GM18511 (cell line): ENCODE measurements at regions not wholly inside any gene's neighbourhood (a gene's known extent, or its start where the extent isn't known, plus 50 kb on each side); places are given as distances from the start of the nearest gene placed in this dataset.
"Not testable (repeated sequence)": the region's sequence is repeated elsewhere in the genome, so short reads cannot be mapped to it uniquely, and the experiment has no call there.

Experiments
- ATAC-seq: cut with Tn5 transposase; IDR thresholded peaks from one replicate; pipeline ENCODE4 v1.9.1; 2021; ENCODE audit warnings: mild to moderate bottlenecking, moderate library complexity; ENCODE audit not compliant: unreplicated experiment

DNA sequence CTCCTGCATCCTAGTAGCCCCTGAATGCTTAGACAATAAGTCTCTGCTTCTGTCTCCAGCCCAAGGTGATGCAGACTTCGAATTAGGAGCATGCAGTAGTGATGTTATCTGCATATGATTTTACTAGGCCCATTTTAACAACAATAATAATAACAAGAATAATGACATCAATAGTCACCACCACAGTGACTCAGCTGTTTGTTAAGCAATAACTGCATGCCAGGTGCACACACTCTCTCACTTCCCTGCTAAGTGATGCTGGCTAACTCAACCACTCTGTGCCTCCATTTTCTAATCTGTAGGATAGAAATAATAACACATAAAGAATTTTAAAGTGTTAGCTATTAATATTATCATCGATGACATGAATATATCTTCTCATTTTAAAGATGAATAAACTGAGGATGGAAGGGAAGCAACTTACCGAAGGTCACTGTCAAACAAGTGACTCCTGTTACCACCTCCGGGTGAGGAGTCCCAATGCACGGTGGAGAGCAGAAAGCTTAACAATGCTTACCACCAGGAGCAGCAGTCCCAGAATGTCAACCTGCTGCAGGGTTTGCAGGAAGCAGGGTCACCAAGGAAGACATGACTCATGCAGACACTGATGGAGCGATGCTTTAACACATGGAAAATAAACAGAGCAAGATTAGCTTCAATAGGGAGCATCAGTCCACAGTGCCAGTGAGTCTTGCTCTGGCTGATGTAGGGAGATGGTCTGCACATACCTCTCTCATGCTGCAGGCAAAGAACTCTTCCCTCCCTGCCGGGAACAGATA is 290.2 kb downstream of the SPATA17 start:
- no peak for ATAC-seq

DNA sequence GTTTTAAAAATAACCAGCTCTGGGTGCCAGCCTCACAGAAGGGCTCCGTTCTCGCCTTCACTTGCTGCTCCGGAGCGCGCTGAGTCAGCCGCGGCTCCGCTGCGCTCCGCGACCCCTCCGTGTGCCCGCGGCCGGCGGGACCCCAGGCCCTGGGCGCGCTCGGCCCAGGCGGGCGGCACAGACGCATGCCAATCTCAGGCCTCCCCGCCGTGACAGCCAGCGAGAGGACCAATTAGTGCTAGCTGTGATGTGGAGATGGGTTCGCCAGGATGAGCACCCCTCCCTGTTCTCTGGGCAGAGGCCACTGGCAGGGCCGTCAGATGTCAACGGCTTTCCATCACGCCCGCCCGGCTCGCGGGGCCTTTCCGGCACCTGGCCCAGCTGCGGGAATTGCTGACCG is 293.8 kb downstream of the SPATA17 start:
- ATAC-seq, result no peak

DNA sequence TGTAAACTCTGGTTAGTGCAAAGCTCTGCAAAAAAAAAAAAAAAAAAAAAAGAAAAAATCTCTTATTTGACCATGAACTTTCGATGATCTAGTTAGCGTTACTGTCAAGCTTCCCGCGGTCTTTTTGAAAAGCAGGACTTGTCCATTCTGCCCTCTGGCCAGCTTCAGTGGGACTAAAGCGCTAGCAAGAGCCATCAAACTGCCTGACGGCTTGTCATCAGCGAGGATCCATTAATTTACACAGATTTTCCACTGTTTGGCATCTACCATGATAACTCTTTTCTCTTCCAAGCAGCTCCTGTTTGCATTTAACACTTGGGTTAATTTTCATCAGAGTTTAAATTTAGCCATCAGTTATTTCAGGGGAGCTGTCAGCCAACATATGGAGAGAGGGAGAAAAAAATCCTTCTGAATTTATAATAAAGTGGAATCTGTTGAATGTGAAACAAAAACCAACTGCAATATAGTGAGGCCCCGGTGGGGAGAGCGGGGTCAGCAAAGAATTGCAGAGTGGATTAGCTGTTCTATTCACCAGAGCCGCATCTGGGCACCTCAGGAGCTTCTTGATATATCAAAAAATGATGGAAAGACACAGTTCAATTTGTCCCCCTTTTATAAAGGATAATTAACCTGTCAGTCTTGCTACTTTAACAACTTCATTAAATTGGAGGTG is 298.2 kb downstream of the SPATA17 start:
- no peak for ATAC-seq

DNA sequence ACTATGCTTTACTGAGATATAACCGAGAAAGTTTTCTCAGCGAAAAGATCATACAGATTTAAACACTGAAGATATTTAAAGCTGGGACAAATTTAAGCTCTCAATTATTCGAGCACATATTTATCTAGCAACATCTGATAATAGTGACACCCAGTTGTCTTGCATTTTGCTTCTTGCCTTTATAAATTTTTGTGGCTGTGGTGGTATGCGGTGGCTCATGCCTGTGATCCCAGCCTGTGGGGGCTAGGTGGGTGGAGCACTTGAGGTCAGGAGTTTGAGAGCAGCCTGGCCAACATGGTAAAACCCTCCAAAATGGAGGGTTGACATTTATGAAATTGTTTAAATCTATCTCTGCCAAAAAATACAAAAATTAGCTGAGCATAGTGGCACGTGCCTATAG is 312.2 kb downstream of the SPATA17 start:
- ATAC-seq, result no peak

DNA sequence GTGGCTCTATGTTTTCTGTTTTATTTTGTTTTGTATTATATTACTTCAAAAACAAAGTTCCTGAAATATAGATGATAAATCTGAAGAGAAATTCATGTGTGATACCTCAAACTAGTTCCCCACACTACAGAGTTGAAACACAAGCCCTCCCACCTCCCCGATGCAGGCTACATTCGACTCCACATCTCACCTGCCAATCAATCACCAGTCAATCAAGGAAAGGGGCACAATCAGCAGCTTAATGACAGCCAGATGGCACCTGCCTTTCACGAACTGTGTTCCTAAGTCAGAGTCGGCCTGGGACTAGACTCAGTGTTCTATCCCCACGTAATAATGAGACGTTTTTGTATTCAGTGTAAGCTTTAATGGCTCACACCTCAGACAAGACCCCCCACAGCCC is 313.4 kb downstream of the SPATA17 start:
- ATAC-seq, result no peak

DNA sequence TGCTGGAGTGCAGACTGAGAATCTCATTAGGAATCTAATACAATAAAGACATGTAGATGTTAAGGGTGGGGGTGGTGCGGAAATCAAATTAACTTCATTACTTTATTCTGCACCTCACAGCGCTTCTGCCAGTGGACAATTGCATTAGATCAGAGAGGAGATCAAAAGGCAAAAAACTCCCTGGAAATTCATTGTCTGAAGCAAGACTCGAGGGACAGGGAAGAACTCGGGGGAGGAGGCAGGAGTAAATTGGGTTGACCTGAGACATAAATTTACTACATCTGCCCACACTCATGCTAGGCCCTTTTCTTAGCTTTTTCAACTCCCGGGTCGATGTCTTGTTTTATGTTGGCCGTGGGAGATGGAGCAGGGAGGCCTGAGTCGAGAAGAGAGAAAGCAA is 315.4 kb downstream of the SPATA17 start:
- ATAC-seq, result no peak

DNA sequence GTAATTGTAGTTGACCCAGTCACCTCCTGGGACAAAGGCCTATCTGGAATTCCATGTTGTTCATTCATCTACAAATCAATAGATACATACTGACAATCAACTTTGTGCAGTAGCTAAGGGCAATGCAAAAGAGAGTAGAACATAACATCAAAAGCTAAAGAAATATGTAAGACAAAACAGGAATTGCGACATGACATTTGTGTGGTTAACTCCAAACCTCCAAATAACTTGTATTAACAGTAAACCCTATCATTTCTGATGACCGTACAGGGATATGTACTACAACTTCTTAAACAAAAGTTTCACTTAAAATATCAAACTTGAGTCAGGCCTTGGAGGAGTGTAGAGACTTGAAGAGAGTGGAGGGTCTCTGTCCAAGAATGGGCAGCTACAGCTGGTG is 317.6 kb downstream of the SPATA17 start:
- ATAC-seq, result no peak

DNA sequence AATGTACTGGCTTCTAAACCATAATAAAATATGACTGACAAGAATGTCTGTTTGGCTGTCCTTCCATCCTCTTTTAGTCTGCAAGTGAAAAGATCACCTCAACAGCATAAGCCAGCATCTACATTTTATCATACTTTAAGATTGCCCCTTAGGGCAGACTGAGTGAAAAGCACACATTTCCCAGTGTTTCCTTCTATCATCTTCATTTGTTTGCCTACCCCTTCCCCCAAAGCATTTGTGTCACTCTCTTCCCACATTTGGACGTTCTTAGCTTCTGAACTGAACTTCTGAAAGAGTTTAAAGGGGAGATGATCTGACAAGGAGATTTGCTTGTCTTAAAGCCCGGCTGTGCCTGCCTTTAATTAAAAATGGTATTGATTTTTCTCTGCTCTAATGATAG is 322.2 kb downstream of the SPATA17 start:
- no peak for ATAC-seq

DNA sequence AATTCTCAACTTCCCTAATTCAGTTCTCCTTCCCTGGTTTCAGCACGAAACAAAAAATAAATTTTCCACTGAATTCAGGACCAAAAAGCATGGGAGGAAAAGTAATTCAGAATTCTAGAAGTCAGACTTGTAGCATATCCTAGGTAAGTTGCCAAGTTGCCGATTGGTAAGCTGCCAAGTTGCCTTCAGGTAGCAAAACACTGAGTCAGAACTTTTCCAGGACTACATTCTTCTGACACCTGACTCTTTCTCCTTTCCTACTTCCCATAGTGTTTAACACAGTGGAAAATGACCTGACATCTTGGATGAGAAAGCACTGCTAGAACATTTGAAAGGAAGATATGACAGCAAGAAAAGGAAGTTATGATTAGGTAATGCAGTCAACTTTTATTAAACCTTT is 322.8 kb downstream of the SPATA17 start:
- no peak for ATAC-seq

DNA sequence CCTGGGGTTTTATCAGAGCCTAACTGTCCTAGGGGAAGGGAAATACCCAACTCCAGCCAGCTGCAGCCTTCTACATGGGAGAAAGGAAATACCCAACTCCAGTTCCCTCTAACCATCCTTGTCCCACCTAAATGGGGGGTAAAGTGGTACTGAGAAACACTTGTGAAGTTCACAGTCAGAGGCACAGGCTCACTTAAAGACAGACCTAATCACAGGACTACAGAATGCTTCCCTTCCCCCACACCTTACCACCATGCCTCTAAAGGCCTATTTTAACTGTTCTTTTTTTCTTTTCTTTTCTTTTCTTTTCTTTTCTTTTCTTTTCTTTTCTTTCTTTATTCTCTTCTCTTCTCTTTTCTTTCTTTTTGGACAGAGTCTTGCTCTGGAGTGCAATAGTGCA is 324.6 kb downstream of the SPATA17 start:
- ATAC-seq, result no peak

DNA sequence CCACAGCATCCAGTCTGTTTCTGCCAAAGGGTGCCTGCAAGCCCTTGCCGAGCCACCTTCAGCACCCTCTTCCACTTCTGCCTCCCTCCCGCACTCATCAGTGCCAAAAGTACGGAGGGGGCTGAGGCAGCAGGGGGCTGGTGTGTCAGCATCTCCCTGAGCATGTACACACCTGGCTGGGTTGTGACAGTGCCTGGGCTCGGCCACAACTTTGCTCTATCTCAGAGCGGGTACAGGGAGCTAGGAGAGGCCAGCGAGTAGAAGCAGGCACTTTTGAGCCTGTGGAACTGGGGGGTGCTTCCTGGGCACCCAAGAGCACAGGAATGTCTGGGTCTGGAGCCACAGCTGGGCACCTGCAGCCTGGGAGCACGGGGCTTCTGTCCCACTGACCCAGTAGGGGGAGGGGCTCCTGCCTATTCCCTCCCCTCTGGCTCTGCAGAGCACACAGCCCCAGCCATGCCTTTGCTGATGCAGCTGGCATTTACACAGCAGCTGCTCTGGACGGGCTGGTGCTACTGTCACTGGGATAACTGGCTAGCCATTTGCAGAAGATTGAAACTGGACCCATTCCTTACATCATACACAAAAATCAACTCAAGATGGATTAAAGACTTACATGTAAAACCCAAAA is 319.8 kb upstream of the RRP15 start:
- no peak for ATAC-seq

DNA sequence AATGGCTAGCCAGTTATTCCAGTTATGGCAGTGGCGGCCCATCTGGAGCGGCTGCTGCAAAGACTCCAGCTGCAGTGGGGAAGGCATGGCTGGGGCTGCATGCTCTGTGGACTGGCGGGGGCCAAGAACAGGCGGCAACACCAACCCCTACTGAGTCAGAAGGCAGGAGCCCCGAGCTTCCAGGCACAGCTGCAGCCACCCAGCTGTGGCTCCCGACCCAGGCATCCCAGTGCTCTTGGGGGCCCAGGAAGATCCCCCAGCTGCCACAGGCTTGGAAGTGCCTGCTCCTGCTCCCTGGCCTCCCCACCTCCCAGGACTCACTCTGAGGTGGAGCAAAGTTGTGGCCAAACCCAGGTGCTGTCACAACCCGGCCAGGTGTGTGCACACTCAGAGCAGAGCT is 317.0 kb upstream of the RRP15 start:
- ATAC-seq, result no peak

DNA sequence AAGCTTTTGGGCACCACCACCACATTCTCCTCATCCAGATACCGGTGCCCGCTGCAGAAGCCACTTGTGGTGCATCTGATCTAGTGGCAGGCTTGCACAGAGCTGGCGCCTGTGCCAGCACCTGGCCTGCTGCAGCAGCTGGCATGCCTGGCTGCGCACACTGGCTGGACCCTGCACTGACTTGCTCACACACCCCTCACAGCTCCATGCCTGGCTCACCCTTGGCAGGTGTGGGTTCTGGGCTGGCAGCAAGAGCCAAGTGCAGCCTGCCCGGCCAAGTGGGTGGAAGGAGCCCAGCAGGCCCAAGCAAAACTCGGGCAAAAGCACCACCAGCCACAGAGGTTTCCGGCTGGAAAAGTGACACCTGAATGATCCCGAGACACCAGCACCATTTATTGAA is 315.7 kb upstream of the RRP15 start:
- ATAC-seq, result no peak

DNA sequence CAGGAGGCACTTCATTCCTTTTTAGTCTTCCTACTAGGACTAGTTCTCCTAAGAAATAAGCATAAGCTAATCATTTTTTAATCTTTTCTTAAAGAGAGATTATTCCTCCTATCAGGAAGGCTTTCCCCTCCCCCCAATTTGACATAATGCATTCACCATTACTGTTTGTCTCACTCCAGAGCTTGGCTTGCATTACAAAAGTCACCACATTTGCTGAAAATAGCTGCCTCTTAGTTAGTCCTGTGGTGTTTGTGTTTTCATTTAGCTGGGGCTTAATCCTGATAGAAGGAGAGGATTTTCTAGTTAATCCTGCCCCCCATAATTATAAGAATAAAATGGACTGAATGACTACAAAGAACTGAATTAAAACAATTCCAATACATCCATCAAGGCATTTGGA is 307.1 kb upstream of the RRP15 start:
- ATAC-seq, result no peak

DNA sequence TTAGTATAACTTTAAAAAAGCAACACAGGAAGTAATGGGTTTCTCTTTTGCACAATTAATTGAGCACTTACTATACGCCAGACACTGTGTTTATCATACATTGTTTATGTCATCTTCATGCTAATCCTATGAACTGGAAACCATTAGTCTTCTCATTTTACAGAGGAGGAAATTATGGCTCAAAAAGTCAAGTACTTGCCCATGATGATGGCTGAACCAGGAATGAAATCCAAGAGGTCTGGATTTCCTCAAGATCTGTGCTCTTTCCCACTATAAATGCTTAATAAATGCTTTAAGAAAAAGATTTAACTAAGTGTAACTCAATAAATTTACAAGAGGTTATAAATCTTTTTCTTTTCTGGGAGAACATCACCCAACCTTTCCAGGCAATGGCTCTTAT is 303.7 kb upstream of the RRP15 start:
- ATAC-seq, result no peak

DNA sequence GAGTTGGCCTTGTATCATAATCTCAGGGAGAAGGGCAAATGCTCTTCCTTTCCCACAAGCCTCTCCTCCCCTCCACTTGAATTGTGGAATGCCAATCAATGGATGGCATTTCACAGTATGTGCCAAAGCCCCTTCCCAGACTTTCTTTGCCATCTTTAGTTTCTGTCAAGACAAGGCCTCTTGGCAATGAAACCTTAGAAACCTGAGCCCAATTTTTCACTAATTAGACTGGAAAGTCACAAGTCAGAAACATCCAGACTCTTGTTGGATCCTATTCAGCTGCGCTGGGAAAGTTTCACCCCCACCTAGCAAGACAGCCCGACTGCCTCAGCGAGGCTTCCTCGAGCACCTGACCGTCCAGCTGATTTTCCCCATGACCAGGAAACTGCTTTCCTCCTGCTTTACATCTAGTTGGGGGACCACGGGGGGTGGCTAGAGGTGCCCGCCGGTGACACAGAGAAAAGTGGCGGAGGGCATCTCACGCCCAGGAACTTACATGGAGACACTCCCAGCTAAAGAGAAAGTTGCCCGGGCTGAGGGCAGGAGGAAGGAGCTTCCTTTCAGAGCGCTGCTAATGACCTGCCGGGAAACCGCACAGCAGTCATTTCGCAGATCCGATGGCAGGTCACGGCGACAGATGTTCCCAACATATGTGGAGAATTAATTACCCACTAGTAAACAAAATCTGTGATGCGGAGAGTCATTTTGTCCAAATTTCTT is 302.6 kb upstream of the RRP15 start:
- no peak for ATAC-seq

DNA sequence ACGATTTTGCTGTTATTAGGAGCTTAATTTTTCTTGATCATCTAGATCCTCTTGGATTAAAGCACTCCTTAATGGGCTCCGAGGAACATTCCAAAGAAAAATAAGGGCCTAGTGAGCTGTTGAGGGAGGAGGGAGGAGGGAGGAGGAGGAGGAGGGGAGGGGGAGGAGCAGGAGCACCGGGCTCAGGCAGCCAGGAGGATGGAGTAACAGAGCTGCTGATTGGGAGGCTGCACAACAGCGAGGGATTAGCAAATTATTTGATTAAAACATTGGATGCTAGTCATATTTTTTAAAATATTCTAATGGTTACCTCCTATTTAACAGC is 302.1 kb upstream of the RRP15 start:
- ATAC-seq, result no peak

DNA sequence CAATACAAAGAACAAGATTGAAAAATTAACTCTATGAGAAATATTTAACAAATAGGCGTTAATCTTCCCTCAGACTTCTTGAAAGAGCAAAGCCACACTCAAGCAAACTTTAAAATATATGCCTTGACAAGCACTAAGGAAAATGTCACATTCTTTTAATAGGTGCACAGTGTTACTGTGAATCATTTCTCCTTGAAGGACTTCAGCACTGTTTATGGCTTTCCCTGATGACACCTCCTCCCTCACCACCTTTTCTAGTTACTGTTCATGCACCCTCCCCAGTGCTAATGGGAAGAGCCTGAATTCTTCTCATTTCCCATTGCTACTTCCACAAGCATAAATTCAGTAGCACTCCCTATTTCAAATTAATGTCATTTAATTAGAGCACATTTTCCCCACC is 299.5 kb upstream of the RRP15 start:
- no peak for ATAC-seq

DNA sequence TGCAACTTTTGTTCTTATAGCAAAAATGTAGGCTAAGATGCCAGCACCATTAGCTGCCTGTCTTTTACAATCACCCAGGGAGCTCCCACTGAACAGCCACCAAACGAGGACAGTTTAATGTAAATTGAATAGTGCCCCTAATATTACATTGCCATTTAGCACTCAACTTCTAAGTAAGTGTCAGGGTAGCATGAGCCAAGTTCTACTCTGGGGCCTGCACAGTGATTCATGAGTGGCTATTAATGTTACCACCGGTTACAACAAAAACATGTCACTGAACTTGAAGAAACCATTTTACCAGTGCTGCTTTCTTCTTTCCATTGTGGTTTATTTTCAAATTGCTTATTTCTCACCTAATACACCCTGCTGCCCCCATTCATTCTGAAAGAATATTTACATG is 295.6 kb upstream of the RRP15 start:
- ATAC-seq, result no peak

DNA sequence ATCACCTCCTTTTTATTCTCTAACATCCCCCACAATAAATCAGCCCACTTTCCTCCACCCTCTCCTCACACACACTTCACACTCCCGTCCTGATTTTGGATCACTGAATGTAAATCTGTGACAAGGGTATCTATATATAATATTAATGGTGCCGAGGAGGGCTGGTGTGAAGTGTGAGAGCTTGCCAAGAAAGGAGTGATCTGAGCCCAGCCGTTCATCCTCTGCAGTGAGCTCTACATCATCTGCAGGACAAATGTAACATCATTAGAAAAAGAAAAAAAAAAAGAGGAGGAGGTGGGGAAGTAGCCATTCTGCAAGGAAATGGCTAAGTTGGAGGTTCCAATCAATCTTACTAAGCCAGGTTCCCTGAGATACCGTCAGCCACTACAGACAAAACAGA is 291.7 kb upstream of the RRP15 start:
- ATAC-seq, result no peak

DNA sequence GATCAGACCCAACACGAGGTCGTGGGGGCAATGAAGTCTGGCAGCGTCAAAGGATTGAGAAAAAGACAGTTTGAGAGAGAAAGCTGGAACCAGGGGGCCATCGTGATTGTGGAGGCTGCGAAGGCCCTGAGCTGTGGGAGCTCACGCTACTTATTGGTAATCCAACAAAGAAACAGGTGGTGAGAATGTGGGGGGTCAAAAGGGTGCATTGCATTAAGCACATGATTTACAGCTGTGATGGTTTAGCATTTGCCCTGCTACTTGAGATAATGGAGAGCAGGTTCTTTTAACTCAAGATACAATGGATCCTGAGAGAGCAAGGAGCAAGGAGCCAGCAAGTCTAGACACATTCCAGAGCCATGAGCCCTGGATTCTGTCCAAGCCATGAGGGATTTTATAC is 276.8 kb upstream of the RRP15 start:
- not testable (repeated sequence) for ATAC-seq

DNA sequence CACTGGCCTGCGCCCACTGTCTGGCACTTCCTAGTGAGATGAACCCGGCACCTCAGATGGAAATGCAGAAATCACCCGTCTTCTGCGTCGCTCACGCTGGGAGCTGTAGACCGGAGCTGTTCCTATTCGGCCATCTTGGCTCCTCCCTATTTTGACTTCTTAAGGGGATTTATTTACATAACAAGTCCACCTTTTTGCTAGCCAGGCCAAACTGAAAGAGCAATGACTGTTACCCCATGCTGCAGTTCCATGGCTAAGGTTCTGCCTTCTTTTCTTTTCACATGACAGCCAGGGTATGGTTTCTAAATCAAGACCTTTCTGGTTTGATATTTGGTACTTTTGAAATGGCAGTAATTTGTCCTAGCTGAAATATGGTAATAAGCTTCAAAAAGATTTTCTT is 270.0 kb upstream of the RRP15 start:
- ATAC-seq, result not testable (repeated sequence)
